WTC11 (cell line): ENCODE measurements at regions not wholly inside any gene's neighbourhood (a gene's known extent, or its start where the extent isn't known, plus 50 kb on each side); places are given as distances from the start of the nearest gene placed in this dataset.

Experiments
- ATAC-seq: fragments of 200-7000 bp; cut with Tn5 transposase; 2 replicates; pipeline ENCODE4 v1.10.0; 2021; ENCODE audit warnings: mild to moderate bottlenecking, moderate library complexity
- CTCF ChIA-PET: fragments of 300-600 bp; sonication (Branson Sonifier 250); formaldehyde crosslinking; loops from one replicate; lab custom pipeline; 2021; ENCODE audit warnings: antibody characterized with exemption; lab: Charles Lee
- POLR2A ChIA-PET: fragments of 350-600 bp; sonication (Branson Sonifier 250); formaldehyde crosslinking; loops from one replicate; lab custom pipeline; 2021; ENCODE audit warnings: antibody characterized with exemption; lab: Charles Lee
- DNase-seq: peaks from one replicate; pipeline ENCODE4 v3.0.0; 2021; ENCODE audit warnings: low spot score
- H3K27ac Mint-ChIP-seq: 2 replicates; pipeline ENCODE4 v1.8.0; 2021; ENCODE audit warnings: mixed read lengths
- H3K27me3 Mint-ChIP-seq: 2 replicates; pipeline ENCODE4 v1.8.0; 2021; ENCODE audit warnings: low read depth, mild to moderate bottlenecking, moderate library complexity, mixed read lengths
- H3K36me3 Mint-ChIP-seq: 2 replicates; pipeline ENCODE4 v1.8.0; 2021; ENCODE audit warnings: mixed read lengths
- H3K4me1 Mint-ChIP-seq: 2 replicates; pipeline ENCODE4 v1.8.0; 2022; ENCODE audit warnings: mixed read lengths
- H3K4me3 Mint-ChIP-seq: 2 replicates; pipeline ENCODE4 v1.8.0; 2021; ENCODE audit warnings: mild to moderate bottlenecking, moderate library complexity, mixed read lengths
- H3K9me3 Mint-ChIP-seq: 2 replicates; pipeline ENCODE4 v1.8.0; 2021; ENCODE audit warnings: mixed read lengths
- CREB1 ChIP-seq: sonication (generic); formaldehyde crosslinking; IDR thresholded peaks from 2 replicates; pipeline ENCODE4 v1.8.0; 2023; ENCODE audit warnings: mild to moderate bottlenecking, missing genetic modification reagents
- FOXP1 ChIP-seq: sonication (generic); formaldehyde crosslinking; IDR thresholded peaks from 2 replicates; pipeline ENCODE4 v1.8.0; 2022; ENCODE audit warnings: missing genetic modification reagents, mild to moderate bottlenecking, moderate library complexity, borderline replicate concordance
- GABPB1 ChIP-seq: sonication (generic); formaldehyde crosslinking; IDR thresholded peaks from 2 replicates; pipeline ENCODE4 v1.8.1; 2023; ENCODE audit warnings: mild to moderate bottlenecking, missing genetic modification reagents
- HMGA2 ChIP-seq: fragments of 250-450 bp; sonication (Bioruptor Pico); IDR thresholded peaks from 2 replicates; pipeline ENCODE4 v1.4.0; 2021; ENCODE audit warnings: mild to moderate bottlenecking, moderate library complexity
- NR1H2 ChIP-seq: sonication (generic); formaldehyde crosslinking; IDR thresholded peaks from 2 replicates; pipeline ENCODE4 v1.9.0; 2021; ENCODE audit warnings: mild to moderate bottlenecking, moderate library complexity, missing genetic modification reagents
- ZNF396 ChIP-seq: fragments of 250-450 bp; sonication (Bioruptor Pico); IDR thresholded peaks from 2 replicates; pipeline ENCODE4 v1.8.0; 2021; ENCODE audit warnings: mild to moderate bottlenecking, moderate library complexity, borderline replicate concordance
- ZNF423 ChIP-seq: fragments of 250-450 bp; sonication (Bioruptor Pico); IDR thresholded peaks from 2 replicates; pipeline ENCODE4 v2.1.2; 2022; ENCODE audit warnings: mild to moderate bottlenecking, moderate library complexity
- ZNF671 ChIP-seq: fragments of 250-450 bp; sonication (Bioruptor Pico); IDR thresholded peaks from 2 replicates; pipeline ENCODE4 v1.8.0; 2021; ENCODE audit warnings: mild to moderate bottlenecking
- TF ChIP-seq, protein P1 (sequence below): fragments of 200-600 bp; IDR thresholded peaks from 2 replicates; pipeline ENCODE4 v1.8.0; 2022; ENCODE audit warnings: antibody characterized with exemption
- TF ChIP-seq, protein P2 (sequence below): sonication (generic); formaldehyde crosslinking; IDR thresholded peaks from 2 replicates; pipeline ENCODE4 v1.8.1; 2022; ENCODE audit warnings: missing genetic modification reagents, borderline replicate concordance
- TF ChIP-seq, protein P3 (sequence below): sonication (generic); formaldehyde crosslinking; conservative IDR thresholded peaks from 2 replicates; pipeline ENCODE4 v1.8.1; 2023; ENCODE audit warnings: mild to moderate bottlenecking, low read depth, missing genetic modification reagents, moderate library complexity
- TF ChIP-seq, protein P4 (sequence below): sonication (generic); formaldehyde crosslinking; IDR thresholded peaks from 2 replicates; pipeline ENCODE4 v1.8.1; 2022; ENCODE audit warnings: mild to moderate bottlenecking, missing genetic modification reagents, moderate library complexity, borderline replicate concordance
- TF ChIP-seq, protein P5 (sequence below): sonication (generic); formaldehyde crosslinking; IDR thresholded peaks from 2 replicates; pipeline ENCODE4 v1.8.1; 2022; ENCODE audit warnings: low read depth, missing genetic modification reagents, borderline replicate concordance
- TF ChIP-seq, protein P6 (sequence below): sonication (generic); formaldehyde crosslinking; IDR thresholded peaks from 2 replicates; pipeline ENCODE4 v1.8.0; 2022; ENCODE audit warnings: missing genetic modification reagents

DNA sequence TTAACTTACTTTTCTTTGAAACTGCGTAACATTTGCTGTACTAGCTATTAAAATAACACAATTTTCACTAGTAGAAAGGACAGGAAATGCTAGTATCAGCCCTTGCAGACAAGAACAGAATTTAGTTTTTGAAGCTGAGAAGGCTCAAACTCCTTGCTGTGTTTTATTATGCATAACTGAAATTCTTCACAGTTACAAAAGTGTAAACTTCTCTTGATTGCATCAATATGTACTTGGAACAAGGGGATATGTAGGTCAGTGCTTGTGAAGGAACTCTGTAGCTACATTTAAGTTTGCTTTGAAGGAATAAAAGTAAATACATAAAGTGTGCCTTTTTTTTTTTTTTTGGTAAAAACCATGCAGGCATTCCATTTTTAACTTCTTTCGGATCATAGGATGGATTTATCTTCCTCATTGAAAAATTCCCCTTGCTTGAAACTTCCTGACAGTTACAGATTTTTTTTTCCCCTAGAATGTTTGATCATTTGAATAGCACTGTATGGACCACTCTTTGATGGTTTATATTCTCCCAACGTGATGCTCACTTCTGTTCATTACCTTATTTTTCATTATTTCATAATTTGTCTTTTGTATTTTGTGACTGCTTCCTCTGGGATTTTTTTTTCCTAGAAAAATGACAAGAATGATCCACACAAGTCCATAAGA is 94.9 kb upstream of the DAB2 start:
- TF ChIP-seq ZNF396 (CRISPR knock-in tag) (no peak), CREB1 (CRISPR knock-in tag) (no peak), FOXP1 (CRISPR knock-in tag) (no peak)
- TF ChIP-seq, protein P1, sequence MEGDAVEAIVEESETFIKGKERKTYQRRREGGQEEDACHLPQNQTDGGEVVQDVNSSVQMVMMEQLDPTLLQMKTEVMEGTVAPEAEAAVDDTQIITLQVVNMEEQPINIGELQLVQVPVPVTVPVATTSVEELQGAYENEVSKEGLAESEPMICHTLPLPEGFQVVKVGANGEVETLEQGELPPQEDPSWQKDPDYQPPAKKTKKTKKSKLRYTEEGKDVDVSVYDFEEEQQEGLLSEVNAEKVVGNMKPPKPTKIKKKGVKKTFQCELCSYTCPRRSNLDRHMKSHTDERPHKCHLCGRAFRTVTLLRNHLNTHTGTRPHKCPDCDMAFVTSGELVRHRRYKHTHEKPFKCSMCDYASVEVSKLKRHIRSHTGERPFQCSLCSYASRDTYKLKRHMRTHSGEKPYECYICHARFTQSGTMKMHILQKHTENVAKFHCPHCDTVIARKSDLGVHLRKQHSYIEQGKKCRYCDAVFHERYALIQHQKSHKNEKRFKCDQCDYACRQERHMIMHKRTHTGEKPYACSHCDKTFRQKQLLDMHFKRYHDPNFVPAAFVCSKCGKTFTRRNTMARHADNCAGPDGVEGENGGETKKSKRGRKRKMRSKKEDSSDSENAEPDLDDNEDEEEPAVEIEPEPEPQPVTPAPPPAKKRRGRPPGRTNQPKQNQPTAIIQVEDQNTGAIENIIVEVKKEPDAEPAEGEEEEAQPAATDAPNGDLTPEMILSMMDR, result no peak
- TF ChIP-seq, protein P2, sequence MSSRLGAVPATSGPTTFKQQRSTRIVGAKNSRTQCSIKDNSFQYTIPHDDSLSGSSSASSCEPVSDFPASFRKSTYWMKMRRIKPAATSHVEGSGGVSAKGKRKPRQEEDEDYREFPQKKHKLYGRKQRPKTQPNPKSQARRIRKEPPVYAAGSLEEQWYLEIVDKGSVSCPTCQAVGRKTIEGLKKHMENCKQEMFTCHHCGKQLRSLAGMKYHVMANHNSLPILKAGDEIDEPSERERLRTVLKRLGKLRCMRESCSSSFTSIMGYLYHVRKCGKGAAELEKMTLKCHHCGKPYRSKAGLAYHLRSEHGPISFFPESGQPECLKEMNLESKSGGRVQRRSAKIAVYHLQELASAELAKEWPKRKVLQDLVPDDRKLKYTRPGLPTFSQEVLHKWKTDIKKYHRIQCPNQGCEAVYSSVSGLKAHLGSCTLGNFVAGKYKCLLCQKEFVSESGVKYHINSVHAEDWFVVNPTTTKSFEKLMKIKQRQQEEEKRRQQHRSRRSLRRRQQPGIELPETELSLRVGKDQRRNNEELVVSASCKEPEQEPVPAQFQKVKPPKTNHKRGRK, result no peak
- TF ChIP-seq, protein P3, sequence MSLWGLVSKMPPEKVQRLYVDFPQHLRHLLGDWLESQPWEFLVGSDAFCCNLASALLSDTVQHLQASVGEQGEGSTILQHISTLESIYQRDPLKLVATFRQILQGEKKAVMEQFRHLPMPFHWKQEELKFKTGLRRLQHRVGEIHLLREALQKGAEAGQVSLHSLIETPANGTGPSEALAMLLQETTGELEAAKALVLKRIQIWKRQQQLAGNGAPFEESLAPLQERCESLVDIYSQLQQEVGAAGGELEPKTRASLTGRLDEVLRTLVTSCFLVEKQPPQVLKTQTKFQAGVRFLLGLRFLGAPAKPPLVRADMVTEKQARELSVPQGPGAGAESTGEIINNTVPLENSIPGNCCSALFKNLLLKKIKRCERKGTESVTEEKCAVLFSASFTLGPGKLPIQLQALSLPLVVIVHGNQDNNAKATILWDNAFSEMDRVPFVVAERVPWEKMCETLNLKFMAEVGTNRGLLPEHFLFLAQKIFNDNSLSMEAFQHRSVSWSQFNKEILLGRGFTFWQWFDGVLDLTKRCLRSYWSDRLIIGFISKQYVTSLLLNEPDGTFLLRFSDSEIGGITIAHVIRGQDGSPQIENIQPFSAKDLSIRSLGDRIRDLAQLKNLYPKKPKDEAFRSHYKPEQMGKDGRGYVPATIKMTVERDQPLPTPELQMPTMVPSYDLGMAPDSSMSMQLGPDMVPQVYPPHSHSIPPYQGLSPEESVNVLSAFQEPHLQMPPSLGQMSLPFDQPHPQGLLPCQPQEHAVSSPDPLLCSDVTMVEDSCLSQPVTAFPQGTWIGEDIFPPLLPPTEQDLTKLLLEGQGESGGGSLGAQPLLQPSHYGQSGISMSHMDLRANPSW (CRISPR knock-in tag), result no peak
- no peak overlapping the region for H3K4me3 Mint-ChIP-seq
- ATAC-seq, result no peak
- H3K4me1 Mint-ChIP-seq, result peaks cover 29% of the 10 kb centered on the region
- no peak overlapping the region for H3K27ac Mint-ChIP-seq
- H3K9me3 Mint-ChIP-seq, result peaks cover 14% of the 10 kb centered on the region
- POLR2A ChIA-PET, result no interaction called here
- no peaks in the 10 kb centered on the region for H3K36me3 Mint-ChIP-seq
- DNase-seq, result no peak
- CTCF ChIA-PET, result interaction anchor here (0.8 kb wide), 1 partner anchor 302 kb away, joined by 4 read pairs; no protein-coding TSS in a partner anchor
- no peaks in the 10 kb centered on the region; the same call in 1 of the 2 replicates for H3K27me3 Mint-ChIP-seq

DNA sequence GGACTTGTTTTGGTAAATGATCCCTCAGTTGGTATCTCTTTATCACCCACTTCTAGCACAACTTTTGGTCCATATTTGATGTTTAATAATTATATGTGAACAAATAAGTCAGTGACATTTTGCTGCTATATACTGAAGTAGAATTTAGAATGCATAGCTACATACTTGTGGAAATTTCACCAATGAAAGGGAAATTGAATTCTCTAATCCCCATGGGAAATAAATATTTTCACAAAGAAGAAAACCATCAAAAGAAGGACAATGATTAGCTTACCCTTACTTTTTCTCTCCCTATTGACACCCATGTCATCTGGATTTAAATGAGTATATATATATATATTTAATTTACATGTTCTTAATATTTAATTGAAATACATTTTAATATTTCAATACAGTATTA is 94.3 kb upstream of the DAB2 start:
- CTCF ChIA-PET, result interaction anchor here (0.8 kb wide), 1 partner anchor 301 kb away, joined by 4 read pairs; no protein-coding TSS in a partner anchor

DNA sequence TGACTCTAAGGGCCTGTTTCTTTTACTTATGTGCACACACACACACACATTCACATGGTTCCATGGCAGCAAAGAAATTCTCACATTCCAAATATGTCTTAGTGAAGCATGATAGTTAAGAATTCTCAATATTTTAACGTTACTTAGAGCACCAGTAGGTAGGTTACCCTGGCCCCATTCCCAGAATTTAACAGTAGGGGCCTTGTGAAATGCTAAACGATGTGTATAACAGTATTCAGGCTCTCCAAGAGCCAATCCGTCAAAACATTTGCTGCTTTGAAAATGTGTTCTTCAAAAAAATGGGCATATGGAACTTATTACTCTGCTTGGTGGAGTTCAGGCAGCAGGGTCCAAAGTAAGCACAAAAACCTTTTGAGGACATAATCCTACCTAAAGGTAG is 93.7 kb upstream of the DAB2 start:
- H3K4me1 Mint-ChIP-seq, result peaks cover 36% of the 10 kb centered on the region
- POLR2A ChIA-PET, result no interaction called here
- H3K36me3 Mint-ChIP-seq, result no peaks in the 10 kb centered on the region
- TF ChIP-seq, protein P4, sequence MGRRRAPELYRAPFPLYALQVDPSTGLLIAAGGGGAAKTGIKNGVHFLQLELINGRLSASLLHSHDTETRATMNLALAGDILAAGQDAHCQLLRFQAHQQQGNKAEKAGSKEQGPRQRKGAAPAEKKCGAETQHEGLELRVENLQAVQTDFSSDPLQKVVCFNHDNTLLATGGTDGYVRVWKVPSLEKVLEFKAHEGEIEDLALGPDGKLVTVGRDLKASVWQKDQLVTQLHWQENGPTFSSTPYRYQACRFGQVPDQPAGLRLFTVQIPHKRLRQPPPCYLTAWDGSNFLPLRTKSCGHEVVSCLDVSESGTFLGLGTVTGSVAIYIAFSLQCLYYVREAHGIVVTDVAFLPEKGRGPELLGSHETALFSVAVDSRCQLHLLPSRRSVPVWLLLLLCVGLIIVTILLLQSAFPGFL (CRISPR knock-in tag), result no peak
- TF ChIP-seq ZNF423 (CRISPR knock-in tag) (no peak), NR1H2 (no peak), ZNF671 (CRISPR knock-in tag) (no peak), GABPB1 (no peak)
- TF ChIP-seq, protein P5, sequence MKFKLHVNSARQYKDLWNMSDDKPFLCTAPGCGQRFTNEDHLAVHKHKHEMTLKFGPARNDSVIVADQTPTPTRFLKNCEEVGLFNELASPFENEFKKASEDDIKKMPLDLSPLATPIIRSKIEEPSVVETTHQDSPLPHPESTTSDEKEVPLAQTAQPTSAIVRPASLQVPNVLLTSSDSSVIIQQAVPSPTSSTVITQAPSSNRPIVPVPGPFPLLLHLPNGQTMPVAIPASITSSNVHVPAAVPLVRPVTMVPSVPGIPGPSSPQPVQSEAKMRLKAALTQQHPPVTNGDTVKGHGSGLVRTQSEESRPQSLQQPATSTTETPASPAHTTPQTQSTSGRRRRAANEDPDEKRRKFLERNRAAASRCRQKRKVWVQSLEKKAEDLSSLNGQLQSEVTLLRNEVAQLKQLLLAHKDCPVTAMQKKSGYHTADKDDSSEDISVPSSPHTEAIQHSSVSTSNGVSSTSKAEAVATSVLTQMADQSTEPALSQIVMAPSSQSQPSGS (CRISPR knock-in tag), result no peak
- TF ChIP-seq, protein P6, sequence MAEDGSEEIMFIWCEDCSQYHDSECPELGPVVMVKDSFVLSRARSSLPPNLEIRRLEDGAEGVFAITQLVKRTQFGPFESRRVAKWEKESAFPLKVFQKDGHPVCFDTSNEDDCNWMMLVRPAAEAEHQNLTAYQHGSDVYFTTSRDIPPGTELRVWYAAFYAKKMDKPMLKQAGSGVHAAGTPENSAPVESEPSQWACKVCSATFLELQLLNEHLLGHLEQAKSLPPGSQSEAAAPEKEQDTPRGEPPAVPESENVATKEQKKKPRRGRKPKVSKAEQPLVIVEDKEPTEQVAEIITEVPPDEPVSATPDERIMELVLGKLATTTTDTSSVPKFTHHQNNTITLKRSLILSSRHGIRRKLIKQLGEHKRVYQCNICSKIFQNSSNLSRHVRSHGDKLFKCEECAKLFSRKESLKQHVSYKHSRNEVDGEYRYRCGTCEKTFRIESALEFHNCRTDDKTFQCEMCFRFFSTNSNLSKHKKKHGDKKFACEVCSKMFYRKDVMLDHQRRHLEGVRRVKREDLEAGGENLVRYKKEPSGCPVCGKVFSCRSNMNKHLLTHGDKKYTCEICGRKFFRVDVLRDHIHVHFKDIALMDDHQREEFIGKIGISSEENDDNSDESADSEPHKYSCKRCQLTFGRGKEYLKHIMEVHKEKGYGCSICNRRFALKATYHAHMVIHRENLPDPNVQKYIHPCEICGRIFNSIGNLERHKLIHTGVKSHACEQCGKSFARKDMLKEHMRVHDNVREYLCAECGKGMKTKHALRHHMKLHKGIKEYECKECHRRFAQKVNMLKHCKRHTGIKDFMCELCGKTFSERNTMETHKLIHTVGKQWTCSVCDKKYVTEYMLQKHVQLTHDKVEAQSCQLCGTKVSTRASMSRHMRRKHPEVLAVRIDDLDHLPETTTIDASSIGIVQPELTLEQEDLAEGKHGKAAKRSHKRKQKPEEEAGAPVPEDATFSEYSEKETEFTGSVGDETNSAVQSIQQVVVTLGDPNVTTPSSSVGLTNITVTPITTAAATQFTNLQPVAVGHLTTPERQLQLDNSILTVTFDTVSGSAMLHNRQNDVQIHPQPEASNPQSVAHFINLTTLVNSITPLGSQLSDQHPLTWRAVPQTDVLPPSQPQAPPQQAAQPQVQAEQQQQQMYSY, result no peak

More for the DNA sequence above, 94.3 kb upstream of the DAB2 start:
- ATAC-seq, result no peak
- peaks cover 14% of the 10 kb centered on the region for H3K9me3 Mint-ChIP-seq
- peaks cover 32% of the 10 kb centered on the region for H3K4me1 Mint-ChIP-seq
- no peak overlapping the region for H3K4me3 Mint-ChIP-seq
- no peaks in the 10 kb centered on the region; the same call in 1 of the 2 replicates for H3K27me3 Mint-ChIP-seq
- POLR2A ChIA-PET, result no interaction called here
- no peaks in the 10 kb centered on the region for H3K36me3 Mint-ChIP-seq
- peak; percentile 50; the same call in 1 of the 2 replicates for TF ChIP-seq HMGA2 (CRISPR knock-in tag)
- TF ChIP-seq ZNF671 (CRISPR knock-in tag), result no peak
- TF ChIP-seq, all 79 proteins: peak for 1
- no peak overlapping the region for H3K27ac Mint-ChIP-seq
- DNase-seq, result no peak

More for the DNA sequence above, 93.7 kb upstream of the DAB2 start:
- peak; percentile 41; the same call in 1 of the 2 replicates for ATAC-seq
- no peak overlapping the region for H3K4me3 Mint-ChIP-seq
- CTCF ChIA-PET, result no interaction called here
- DNase-seq, result no peak
- H3K27me3 Mint-ChIP-seq, result no peaks in the 10 kb centered on the region; the same call in 1 of the 2 replicates
- no peak overlapping the region for H3K27ac Mint-ChIP-seq
- peaks cover 14% of the 10 kb centered on the region for H3K9me3 Mint-ChIP-seq
